CD4-positive, CD25-positive, alpha-beta regulatory T cell (primary cell): ENCODE measurements at regions not wholly inside any gene's neighbourhood (a gene's known extent, or its start where the extent isn't known, plus 50 kb on each side); places are given as distances from the start of the nearest gene placed in this dataset.
A peak's percentile ranks its signal among the peaks of the same experiment; 100 is the strongest.

Source experiments
- ATAC-seq, 2 donors: fragments of 150-1000 bp; cut with Tn5 transposase; one replicate each; pipeline ENCODE4 v1.10.0; 2021; ENCODE audit warnings: low read depth in 2 of 2, moderate number of reproducible peaks in 2 of 2, moderate library complexity in 1 of 2
- DNase-seq, 3 donors: peaks; one replicate each; pipeline versions ENCODE4 v3.0.0 to v3.0.0-alpha.2; 2012 to 2022; ENCODE audit warnings: mixed read lengths in 1 of 3
- H3K27ac ChIP-seq: one replicate; pipeline ENCODE4 v1.7.0; 2013; ENCODE audit warnings: mild to moderate bottlenecking, low read length; ENCODE audit not compliant: insufficient read depth, poor library complexity, severe bottlenecking
- H3K27me3 ChIP-seq: one replicate; pipeline ENCODE4 v1.7.0; 2013; ENCODE audit warnings: low read length; ENCODE audit not compliant: control insufficient read depth, insufficient read depth
- H3K36me3 ChIP-seq: one replicate; pipeline ENCODE4 v1.7.0; 2013; ENCODE audit warnings: mild to moderate bottlenecking, low read length, moderate library complexity; ENCODE audit not compliant: control insufficient read depth, insufficient read depth
- H3K4me1 ChIP-seq: 2 replicates; pipeline ENCODE4 v1.7.0; 2013; ENCODE audit warnings: mild to moderate bottlenecking, low read length; ENCODE audit not compliant: insufficient read depth, control insufficient read depth, poor library complexity, severe bottlenecking
- H3K4me3 ChIP-seq: one replicate; pipeline ENCODE4 v1.7.0; 2013; ENCODE audit warnings: low read depth, mild to moderate bottlenecking, low read length, moderate library complexity
- H3K9me3 ChIP-seq, 2 experiments: 1 replicate in 1 of 2; 2 replicates in 1 of 2; pipeline ENCODE4 v1.7.0; 2013; ENCODE audit warnings: low read length in 2 of 2, mild to moderate bottlenecking in 1 of 2, moderate library complexity in 1 of 2; ENCODE audit not compliant: control insufficient read depth in 2 of 2
- H3K27ac Mint-ChIP-seq, 3 donors: one replicate each; pipeline ENCODE4 v1.8.0; 2020 to 2022; ENCODE audit warnings: mild to moderate bottlenecking in 3 of 3, mixed read lengths in 3 of 3, moderate library complexity in 2 of 3
- H3K27me3 Mint-ChIP-seq: one replicate; pipeline ENCODE4 v1.8.0; 2022; ENCODE audit warnings: mild to moderate bottlenecking, mixed read lengths
- H3K36me3 Mint-ChIP-seq: one replicate; pipeline ENCODE4 v1.8.0; 2020; ENCODE audit warnings: mixed read lengths
- H3K4me1 Mint-ChIP-seq, 4 donors: one replicate each; pipeline ENCODE4 v1.8.0; 2020 to 2022; ENCODE audit warnings: mixed read lengths in 4 of 4, mild to moderate bottlenecking in 1 of 4
- H3K4me3 Mint-ChIP-seq, 4 donors: one replicate each; pipeline ENCODE4 v1.8.0; 2020 to 2022; ENCODE audit warnings: mild to moderate bottlenecking in 4 of 4, mixed read lengths in 4 of 4, moderate library complexity in 3 of 4
- H3K9me3 Mint-ChIP-seq, 7 donors: one replicate each; pipeline ENCODE4 v1.8.0; 2020 to 2022; ENCODE audit warnings: mixed read lengths in 7 of 7, mild to moderate bottlenecking in 3 of 7, moderate library complexity in 2 of 7

GRCh38 chr17:14827396-14827919, 437.7 kb downstream of the PMP22 start:
- no peak overlapping the region for H3K27ac Mint-ChIP-seq
- no peaks in the 10 kb centered on the region for H3K36me3 Mint-ChIP-seq
- no peak overlapping the region for H3K27ac ChIP-seq
- H3K27me3 ChIP-seq, result peaks cover 1% of the 10 kb centered on the region
- no peaks in the 10 kb centered on the region for H3K4me1 Mint-ChIP-seq
- no peaks in the 10 kb centered on the region for H3K36me3 ChIP-seq
- peaks cover 0 to 3% of the 10 kb centered on the region in 2 experiments for H3K9me3 ChIP-seq
- H3K4me3 ChIP-seq, result no peak overlapping the region
- H3K27me3 Mint-ChIP-seq, result peaks cover 25% of the 10 kb centered on the region
- ATAC-seq (no peak), DNase-seq (no peak)
- peaks cover 0 to 10% (median 4%) of the 10 kb centered on the region in 7 donors for H3K9me3 Mint-ChIP-seq
- no peaks in the 10 kb centered on the region for H3K4me1 ChIP-seq
- H3K4me3 Mint-ChIP-seq, result no peak overlapping the region

- Histone ChIP-seq H3K36me3 (no peaks in the 10 kb centered on the region), H3K27me3 (peaks cover 1% of the 10 kb centered on the region), H3K27ac (no peak overlapping the region), H3K4me1 (no peaks in the 10 kb centered on the region), H3K4me3 (no peak overlapping the region), H3K9me3 (peaks cover 0 to 3% of the 10 kb centered on the region in 2 experiments)
- no peak for DNase-seq
- no peak for ATAC-seq
- H3K36me3 Mint-ChIP-seq, result no peaks in the 10 kb centered on the region
- H3K4me1 Mint-ChIP-seq, result no peaks in the 10 kb centered on the region
- H3K27ac Mint-ChIP-seq, result no peak overlapping the region
- peaks cover 0 to 10% (median 4%) of the 10 kb centered on the region in 7 donors for H3K9me3 Mint-ChIP-seq
- peaks cover 25% of the 10 kb centered on the region for H3K27me3 Mint-ChIP-seq
- H3K4me3 Mint-ChIP-seq, result no peak overlapping the region
Measured at GRCh38 chr17:14826358-14826757, 438.8 kb downstream of the PMP22 start.

GRCh38 chr17:14818469-14818868, 446.7 kb downstream of the PMP22 start:
- Mint-ChIP-seq H3K27me3 (peaks cover 6% of the 10 kb centered on the region), H3K4me3 (no peak overlapping the region), H3K36me3 (no peaks in the 10 kb centered on the region), H3K4me1 (no peaks in the 10 kb centered on the region), H3K9me3 (peaks cover 0 to 4% (median 0%) of the 10 kb centered on the region in 7 donors), H3K27ac (no peak overlapping the region)
- no peak overlapping the region for H3K27ac ChIP-seq
- no peaks in the 10 kb centered on the region for H3K9me3 ChIP-seq
- H3K4me3 ChIP-seq, result no peak overlapping the region
- H3K27me3 ChIP-seq, result peaks cover 1% of the 10 kb centered on the region
- ATAC-seq (no peak), DNase-seq (no peak)
- no peaks in the 10 kb centered on the region for H3K4me1 ChIP-seq
- no peaks in the 10 kb centered on the region for H3K36me3 ChIP-seq

GRCh38 chr17:14815079-14815478, 450.0 kb downstream of the PMP22 start:
- Mint-ChIP-seq H3K27ac (no peak overlapping the region), H3K27me3 (peaks cover 10% of the 10 kb centered on the region), H3K4me3 (no peak overlapping the region), H3K9me3 (peaks cover 0 to 5% (median 2%) of the 10 kb centered on the region in 7 donors), H3K4me1 (no peaks in the 10 kb centered on the region), H3K36me3 (no peaks in the 10 kb centered on the region)
- no peak overlapping the region for H3K4me3 ChIP-seq
- H3K36me3 ChIP-seq, result no peaks in the 10 kb centered on the region
- H3K4me1 ChIP-seq, result no peaks in the 10 kb centered on the region
- H3K27me3 ChIP-seq, result peaks cover 2% of the 10 kb centered on the region
- no peak overlapping the region for H3K27ac ChIP-seq
- H3K9me3 ChIP-seq, result no peaks in the 10 kb centered on the region
- DNase-seq, result no peak
- no peak for ATAC-seq

- Histone ChIP-seq H3K4me1 (no peaks in the 10 kb centered on the region), H3K27me3 (peaks cover 2% of the 10 kb centered on the region), H3K9me3 (peaks cover 0 to 2% of the 10 kb centered on the region in 2 experiments), H3K36me3 (no peaks in the 10 kb centered on the region), H3K4me3 (no peak overlapping the region), H3K27ac (no peak overlapping the region)
- no peaks in the 10 kb centered on the region for H3K36me3 Mint-ChIP-seq
- no peak overlapping the region for H3K4me3 Mint-ChIP-seq
- ATAC-seq (no peak), DNase-seq (peak in 2 of 3 donors; percentile 29 to 50)
- peaks cover 0 to 5% (median 2%) of the 10 kb centered on the region in 7 donors for H3K9me3 Mint-ChIP-seq
- H3K4me1 Mint-ChIP-seq, result no peaks in the 10 kb centered on the region
- H3K27me3 Mint-ChIP-seq, result peaks cover 10% of the 10 kb centered on the region
- H3K27ac Mint-ChIP-seq, result no peak overlapping the region
Measured at GRCh38 chr17:14813649-14814370, 451.3 kb downstream of the PMP22 start.

GRCh38 chr17:14808425-14808824, 456.7 kb downstream of the PMP22 start:
- H3K27me3 Mint-ChIP-seq, result peaks cover 16% of the 10 kb centered on the region
- peaks cover 1 to 11% (median 4%) of the 10 kb centered on the region in 7 donors for H3K9me3 Mint-ChIP-seq
- H3K4me1 Mint-ChIP-seq, result no peaks in the 10 kb centered on the region
- H3K36me3 Mint-ChIP-seq, result no peaks in the 10 kb centered on the region
- Histone ChIP-seq H3K9me3 (peaks cover 4 to 10% of the 10 kb centered on the region in 2 experiments), H3K4me3 (no peak overlapping the region), H3K27ac (no peak overlapping the region), H3K4me1 (no peaks in the 10 kb centered on the region), H3K36me3 (no peaks in the 10 kb centered on the region), H3K27me3 (peaks cover 14% of the 10 kb centered on the region)
- no peak for DNase-seq
- H3K4me3 Mint-ChIP-seq, result no peak overlapping the region
- H3K27ac Mint-ChIP-seq, result no peak overlapping the region
- ATAC-seq, result no peak

- Histone ChIP-seq H3K36me3 (no peaks in the 10 kb centered on the region), H3K4me3 (no peak overlapping the region), H3K4me1 (no peaks in the 10 kb centered on the region), H3K27ac (no peak overlapping the region), H3K9me3 (peaks cover 4 to 10% of the 10 kb centered on the region in 2 experiments), H3K27me3 (peaks cover 12% of the 10 kb centered on the region)
- no peaks in the 10 kb centered on the region for H3K36me3 Mint-ChIP-seq
- no peak overlapping the region for H3K27ac Mint-ChIP-seq
- ATAC-seq (no peak), DNase-seq (no peak)
- no peak overlapping the region for H3K4me3 Mint-ChIP-seq
- peaks cover 1 to 13% (median 4%) of the 10 kb centered on the region in 7 donors for H3K9me3 Mint-ChIP-seq
- no peaks in the 10 kb centered on the region for H3K4me1 Mint-ChIP-seq
- H3K27me3 Mint-ChIP-seq, result peaks cover 20% of the 10 kb centered on the region
Measured at GRCh38 chr17:14805348-14805747, 459.8 kb downstream of the PMP22 start.

GRCh38 chr17:14803826-14804225, 461.3 kb downstream of the PMP22 start:
- Histone ChIP-seq H3K4me3 (no peak overlapping the region), H3K27me3 (peaks cover 12% of the 10 kb centered on the region), H3K36me3 (no peaks in the 10 kb centered on the region), H3K4me1 (no peaks in the 10 kb centered on the region), H3K27ac (no peak overlapping the region), H3K9me3 (peaks cover 4 to 9% of the 10 kb centered on the region in 2 experiments)
- DNase-seq (no peak), ATAC-seq (no peak)
- no peak overlapping the region for H3K4me3 Mint-ChIP-seq
- H3K27ac Mint-ChIP-seq, result no peak overlapping the region
- H3K4me1 Mint-ChIP-seq, result no peaks in the 10 kb centered on the region
- peaks cover 20% of the 10 kb centered on the region for H3K27me3 Mint-ChIP-seq
- H3K36me3 Mint-ChIP-seq, result no peaks in the 10 kb centered on the region
- peaks cover 1 to 12% (median 4%) of the 10 kb centered on the region in 7 donors for H3K9me3 Mint-ChIP-seq
